HG03432 (cell line): ENCODE measurements at regions not wholly inside any gene's neighbourhood (a gene's known extent, or its start where the extent isn't known, plus 50 kb on each side); places are given as distances from the start of the nearest gene placed in this dataset.
"Not testable (repeated sequence)": the region's sequence is repeated elsewhere in the genome, so short reads cannot be mapped to it uniquely, and the experiment has no call there.

Source experiments
- ATAC-seq: cut with Tn5 transposase; IDR thresholded peaks from one replicate; pipeline ENCODE4 v1.9.1; 2021; ENCODE audit warnings: mild to moderate bottlenecking, moderate library complexity; ENCODE audit not compliant: unreplicated experiment

DNA sequence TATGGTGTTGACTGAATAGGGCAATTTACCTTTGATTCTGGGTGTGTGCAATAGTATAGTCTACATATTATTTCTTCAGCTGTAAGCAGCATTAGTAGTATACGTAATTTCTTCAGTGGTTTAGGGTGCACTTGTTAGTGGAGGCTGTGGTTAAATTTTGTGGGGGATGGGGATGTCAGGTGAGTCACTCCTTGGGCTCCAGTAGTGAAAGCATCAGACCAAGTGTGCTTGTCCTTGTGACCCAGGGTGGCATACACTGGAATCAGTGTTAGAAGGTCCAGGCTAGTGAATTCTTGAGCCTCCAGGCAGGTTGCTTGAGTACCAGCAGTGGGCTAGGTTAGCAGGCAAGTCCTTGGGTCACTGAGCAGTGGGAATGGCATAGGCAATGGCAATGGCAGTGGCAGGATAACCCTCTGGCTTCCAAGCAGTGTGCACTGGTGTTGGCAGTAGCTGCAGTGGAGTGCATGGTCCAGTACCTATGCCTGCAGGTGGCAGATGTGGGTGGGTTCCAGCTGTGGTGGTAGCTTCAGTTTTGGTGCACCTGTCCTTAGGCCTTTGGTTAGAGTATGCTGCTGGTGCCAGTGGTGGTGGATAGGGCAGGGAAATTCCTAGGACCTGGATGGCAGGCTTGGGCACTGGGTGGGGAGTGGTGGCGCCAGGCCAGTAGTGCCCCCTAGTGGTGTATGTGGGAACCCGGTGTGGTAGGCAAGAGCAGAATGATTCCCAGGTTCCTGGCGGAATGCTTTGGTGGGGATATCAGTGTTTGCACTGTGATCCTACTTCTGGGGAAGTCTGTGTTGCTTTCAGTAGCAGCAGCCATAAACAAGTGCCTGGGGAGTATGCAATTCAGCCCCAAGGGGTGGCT lies 531.0 kb downstream of the SMARCA1 start:
- no peak for ATAC-seq

DNA sequence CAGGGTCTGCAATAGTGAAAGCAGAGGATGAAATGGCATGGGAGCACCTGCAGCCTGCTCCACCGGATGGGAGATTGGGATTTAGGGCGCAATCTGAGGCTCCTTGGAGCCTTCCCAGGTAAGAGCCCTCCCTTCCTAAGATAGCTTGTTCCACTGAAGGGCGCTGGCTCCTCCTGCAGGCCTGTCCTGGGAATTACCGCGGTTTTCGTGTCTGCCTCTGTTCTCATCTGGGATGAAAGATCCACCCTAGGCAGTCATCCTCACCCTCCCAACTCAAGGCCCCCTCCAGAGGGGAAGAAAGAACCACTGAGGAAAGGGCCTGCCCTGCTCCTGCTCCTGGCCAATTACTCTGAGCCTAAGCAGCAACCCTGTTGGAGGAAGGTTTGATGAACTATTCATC lies 547.5 kb downstream of the SMARCA1 start:
- ATAC-seq: no peak

DNA sequence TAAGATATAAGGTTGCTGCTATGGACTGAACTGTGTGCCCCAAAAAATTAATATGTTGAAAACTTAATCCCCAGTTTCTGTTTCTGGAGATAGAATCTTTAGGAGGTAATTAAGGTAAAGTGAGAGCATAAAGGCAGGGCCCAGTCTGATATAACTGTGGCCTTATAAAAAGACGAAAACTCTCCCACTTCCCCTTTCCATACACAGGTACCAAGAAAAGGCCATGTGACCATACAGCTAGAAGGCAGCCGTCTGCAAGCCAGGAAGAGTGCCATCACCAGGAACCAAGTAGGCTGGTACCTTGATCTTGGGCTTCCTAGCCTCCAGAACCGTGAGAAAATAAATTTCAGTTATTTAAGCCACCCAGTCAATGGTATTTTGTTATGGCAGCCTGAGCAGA lies 550.3 kb downstream of the SMARCA1 start:
- ATAC-seq: no peak

DNA sequence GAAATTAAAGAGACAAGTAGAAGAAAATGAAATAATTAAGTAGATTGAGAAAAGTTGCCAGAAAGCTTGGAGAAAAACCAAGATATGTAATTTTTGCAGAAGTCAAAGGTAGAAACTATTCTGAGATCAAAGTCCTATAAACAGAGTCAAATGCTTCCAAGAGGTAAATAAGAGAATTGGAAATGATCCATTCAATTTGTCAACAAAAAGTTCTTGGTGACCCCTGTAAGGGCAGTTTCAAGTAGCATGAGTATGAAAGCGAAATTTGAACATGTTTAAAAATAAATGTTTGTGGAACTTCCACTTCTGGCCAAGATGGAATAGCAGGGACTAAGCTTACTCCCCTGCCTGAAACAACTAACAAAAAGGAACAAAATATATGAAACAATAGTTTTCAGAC lies 562.0 kb downstream of the SMARCA1 start:
- ATAC-seq: no peak

DNA sequence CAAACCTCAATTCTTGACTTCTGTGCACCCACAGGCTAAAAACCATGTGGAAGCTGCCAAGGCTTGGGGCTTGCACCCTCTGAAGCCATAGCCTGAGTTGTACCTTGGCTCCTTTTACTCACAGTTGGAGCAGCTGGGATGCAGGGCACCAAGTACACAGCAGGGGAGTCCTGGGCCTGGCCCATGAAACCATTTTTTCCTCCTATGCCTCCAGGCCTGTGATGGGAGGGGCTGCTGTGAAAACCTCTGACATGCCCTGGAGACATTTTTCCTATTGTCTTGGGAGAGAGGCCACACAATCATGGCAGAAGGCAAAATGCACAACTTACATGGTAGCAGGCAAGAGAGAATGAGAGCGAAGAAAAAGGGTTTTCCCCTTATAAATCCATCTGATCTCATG lies 568.6 kb downstream of the SMARCA1 start:
- ATAC-seq: not testable (repeated sequence)

DNA sequence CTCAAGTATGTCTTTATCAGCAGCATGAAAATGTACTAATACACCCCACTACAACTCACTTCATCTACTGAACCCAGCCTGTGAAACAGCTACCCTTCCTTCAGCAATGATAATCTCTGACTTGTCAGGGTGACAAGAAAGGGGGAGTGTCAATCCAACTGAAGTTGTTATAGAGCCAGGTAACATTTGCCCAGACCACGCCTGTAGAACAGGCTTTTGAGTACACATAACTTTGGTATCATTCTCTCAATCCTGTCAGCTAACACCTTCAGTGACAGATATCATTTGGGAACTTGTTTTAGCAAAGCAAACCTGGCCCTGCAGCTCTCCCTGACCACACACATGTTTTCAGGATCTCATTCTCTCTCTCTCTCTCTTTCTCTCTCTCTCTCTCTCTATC lies 592.2 kb downstream of the SMARCA1 start:
- ATAC-seq: no peak

DNA sequence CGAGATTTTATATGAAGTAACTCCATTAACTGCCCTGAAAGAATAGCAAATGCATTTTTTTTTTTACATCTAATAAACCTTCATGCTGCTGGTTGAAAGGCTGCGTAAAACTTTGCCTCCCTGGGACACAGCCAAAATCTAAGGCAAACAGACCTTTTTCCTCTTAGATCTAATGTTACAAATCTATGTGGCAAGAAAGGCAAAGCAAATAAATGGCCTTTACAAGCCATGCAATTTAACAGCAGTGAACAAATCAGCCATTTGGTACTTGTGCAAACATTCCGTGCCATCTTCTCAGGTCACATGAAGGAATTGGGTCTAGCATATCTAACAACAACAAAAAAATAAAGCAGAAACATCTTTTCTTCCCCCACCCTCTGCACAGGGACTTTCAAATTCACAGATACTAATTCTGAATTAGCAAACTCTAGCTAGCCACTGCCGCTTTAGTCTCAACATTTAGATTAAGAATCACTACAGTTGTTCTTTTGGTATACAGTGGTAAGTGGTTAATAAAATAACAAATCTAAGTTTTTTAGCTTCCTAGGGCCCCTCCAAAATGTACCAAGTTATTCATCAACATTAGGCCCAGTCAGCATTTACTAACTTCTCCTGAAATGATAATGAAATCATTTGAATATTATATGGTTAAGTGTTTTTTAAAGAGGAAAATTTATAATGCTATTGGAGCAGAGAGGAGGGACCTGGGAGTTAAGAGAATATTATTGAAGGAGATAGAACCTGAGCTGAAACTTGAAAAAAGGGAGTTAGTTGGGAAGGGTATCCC lies 593.8 kb downstream of the SMARCA1 start:
- no peak for ATAC-seq

DNA sequence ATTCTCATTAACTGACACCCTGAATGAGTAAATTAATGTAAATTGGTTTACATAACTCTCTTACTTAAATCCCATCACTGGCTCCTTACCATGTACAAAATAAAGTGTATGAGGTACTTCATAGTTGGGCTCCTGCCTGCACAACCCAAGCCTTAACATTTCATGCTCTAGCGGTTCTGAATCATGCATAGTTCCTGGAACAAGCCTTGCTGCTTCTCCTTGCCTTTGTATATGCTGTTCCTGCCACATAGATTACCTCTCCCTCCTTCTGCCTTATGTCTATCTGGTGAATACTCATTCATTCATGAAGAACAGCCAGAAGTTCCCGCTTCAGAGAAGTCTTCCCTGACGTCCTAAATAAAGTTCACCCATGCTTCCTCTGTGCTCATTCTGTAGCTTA lies 594.7 kb downstream of the SMARCA1 start:
- ATAC-seq: no peak

DNA sequence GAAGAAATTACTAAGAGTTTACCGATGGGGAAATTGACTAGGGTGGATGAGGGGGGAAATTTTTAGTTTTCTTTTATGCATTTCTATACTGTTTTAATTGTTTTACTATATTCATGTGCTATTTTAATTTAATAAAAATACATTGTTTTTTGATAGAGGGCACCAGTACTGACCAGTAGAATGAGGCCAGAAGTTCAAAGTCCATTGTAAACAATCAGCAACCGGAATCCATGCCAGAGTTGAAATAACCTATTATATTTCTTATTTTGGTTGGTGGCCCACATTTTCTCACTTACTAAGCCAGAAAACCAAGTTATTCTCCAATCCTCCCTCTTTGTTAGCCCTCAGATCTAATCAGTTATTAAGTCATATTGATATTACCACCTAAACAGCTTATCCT lies 595.9 kb downstream of the SMARCA1 start:
- no peak for ATAC-seq

DNA sequence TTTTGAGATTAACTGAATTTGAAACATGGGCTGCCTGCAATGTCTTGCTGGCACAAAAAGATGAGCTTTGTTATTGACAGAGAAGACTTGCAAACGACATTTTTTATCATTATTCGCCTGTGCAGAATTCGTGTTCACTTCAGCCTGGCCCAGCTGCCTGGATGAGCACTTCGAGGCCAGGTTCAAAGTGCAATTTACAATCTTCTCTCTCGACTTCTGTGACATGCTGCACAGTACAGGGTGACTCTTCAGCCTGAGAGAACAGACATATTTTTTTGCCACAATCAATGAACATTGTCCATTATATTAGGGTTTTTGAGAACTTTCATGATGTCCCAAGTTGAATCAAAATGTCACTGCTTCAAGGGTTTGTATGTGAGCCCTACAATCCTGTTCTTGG lies 616.5 kb downstream of the SMARCA1 start:
- ATAC-seq: no peak

DNA sequence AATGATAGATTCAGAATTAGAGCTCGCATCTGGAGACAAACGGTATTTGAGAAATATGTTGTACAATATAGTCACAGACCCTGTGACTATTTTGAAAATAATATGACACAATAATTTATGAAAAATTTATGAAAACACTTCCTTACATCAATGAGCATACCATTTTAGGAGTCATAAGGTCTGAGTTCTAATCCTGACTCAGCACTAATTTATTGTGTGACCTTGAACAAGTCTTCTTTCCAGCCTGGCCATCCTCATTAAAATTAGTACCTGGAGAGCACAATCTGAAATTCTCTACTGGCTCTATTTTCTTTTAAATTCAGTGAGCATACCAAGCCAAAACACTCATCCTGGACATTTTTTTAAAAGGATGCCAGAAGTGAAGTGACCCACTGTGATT lies 622.3 kb downstream of the SMARCA1 start:
- ATAC-seq: no peak

DNA sequence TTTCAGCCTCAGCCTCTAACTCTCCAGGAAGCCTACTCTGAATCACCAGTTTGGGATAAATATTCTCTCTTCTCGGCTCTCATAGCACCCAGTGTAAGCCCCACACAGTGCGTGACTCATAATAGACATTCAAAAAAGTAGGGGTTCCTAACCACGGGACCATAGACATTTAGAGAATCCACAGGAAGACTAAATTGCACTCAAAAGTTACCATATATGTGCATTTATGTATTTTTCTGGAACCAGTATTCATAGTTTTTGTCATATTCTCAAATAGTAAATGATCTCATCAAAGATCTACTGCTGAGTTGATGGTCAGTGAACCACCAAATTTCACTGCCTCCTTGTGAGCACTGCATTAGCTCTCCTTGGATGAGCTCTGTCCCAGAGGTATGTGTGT lies 625.7 kb downstream of the SMARCA1 start:
- no peak for ATAC-seq

DNA sequence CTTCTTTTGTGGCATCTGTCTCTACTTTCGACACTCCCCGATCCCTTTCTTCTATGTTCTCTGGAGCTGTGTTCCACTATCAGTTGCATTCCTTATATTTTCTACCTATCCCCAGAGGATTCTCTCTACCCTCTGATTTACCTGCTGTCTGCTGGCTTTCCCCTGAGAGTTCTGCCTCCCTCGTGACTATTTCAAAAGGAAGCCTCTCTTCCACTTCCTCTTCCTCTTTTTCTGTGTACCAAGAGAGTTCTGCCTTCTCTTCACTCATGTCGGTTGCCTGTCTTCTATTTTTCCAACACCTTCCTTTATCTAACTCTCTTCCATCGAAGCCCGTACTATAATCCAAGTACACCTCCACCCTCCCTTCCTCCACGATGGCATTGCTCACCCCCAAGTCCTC lies 631.7 kb downstream of the SMARCA1 start:
- ATAC-seq: no peak

DNA sequence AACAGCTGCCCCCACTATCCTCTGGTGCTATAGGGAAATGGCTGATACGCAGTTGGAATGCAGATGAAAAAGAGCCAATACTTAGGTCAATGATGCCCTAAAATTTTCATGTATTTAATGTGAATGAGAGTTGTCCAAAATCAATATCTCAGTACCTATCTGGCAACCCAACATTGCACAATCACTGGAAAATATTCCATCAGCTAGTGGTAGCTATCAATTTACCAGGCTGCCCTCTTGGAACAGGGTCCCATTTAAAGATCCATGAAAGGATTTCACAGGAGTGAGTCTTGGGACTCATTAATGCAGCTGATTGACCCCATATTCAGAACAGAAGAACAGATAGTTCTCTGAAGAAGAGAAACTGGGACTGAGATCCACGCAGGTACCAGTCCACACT lies 638.9 kb downstream of the SMARCA1 start:
- no peak for ATAC-seq

DNA sequence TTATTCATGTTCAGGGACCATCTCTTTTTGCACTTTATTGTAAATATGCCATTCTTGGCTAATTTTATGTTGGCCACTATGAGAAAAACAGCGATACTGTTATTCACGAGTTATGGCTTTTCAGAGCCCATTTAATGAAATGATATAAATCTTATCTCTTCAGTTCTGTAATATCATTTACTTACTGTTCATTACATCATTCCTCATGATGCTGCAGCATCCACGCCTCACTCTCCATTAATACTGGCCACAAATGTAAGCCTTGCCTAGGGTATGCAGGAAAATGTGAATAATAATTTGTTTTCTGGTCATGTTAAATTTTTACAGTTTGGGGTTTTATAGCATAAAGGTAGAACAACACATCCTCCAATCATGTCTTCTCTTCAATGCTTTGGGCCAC lies 639.6 kb downstream of the SMARCA1 start:
- no peak for ATAC-seq

DNA sequence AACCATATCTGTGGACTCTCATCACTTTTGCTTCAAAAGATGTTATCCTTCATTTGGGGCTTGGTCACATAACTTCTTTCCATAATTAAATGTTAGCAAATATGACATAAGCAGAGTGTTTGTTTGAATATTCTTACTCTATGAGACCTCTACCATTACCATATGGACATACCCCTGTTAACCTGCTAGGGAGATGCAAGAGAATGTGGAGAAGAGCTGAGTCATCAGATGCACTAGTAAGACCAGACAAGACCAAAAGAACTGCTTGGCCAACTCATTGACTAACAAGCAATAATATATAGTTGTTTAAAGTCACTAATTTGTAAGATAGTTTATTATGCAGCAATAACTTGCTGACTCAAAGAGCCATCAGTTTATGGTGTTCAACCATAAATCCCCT lies 652.9 kb downstream of the SMARCA1 start:
- ATAC-seq: no peak

DNA sequence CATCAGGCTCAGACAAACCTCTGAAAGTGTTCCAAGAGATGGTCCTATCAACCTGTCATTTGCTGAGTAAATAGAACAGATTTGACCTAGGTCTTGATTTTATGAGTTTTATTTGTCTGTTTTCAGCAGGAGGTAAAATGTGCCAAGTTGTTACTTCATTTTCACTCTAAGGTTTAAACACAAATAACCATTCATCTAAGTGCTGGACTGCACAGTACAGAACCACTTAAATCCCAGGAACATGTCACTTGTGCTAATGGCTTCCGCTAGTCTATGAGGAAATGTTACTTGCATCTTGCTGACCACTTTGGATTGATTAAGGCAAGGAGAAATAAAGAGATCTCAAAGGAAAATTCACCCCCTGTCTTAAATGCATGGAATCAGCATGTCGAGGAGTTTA lies 660.7 kb downstream of the SMARCA1 start:
- no peak for ATAC-seq

DNA sequence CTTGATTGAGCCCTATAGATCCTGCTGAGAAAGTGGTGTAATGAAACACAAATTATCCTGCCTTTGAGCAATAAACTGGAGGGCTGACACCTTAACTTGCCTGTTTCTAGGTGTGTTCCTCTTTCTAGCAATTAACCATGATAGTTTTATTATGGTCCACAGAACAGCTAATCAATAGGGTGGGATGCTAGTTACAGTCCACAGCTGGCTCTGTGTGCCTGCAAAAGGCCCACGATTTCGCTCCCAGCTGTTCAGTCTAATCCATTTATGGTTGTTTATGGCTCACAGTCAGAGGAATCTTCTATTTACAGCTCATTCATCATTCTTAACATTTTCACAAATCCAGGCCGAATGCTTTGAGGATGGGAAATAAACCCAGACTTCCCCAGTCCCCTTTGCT lies 674.9 kb downstream of the SMARCA1 start:
- ATAC-seq: no peak

DNA sequence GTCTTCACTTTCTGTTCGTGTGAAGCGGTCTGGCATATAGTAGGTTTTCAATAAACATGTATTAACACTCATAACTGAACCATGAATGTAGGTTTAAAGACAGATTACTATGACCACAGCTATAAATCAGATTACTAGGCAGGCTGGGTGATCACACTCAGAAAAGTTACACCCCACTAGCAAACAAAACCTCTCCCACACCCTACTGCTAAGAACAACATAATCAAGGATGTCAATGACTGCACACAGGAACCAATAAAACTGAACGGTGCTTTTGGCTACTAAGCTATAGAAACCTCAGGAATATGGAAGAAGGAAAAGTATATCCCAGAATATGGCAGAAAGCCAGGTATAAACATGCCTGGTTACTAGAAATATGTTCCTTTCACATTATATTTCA lies 676.9 kb downstream of the SMARCA1 start:
- ATAC-seq: no peak

DNA sequence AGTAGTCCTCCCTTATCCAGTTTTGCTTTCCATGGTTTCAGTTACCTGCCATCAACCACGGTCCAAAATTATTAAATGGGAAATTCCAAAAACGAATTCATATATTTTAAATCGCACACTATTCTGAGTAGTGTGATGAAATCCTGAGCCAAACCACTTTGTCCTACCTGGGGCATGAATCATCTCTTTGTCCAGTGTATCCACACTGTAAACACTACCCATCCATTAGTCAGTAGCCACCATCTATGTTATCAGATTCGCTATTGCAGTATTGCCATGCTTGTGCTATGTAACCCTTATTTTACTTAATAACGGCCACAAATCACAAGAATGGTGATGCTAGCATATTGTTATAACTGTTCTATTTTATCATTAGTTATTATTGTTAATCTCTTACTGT lies 704.6 kb downstream of the SMARCA1 start:
- ATAC-seq: no peak

DNA sequence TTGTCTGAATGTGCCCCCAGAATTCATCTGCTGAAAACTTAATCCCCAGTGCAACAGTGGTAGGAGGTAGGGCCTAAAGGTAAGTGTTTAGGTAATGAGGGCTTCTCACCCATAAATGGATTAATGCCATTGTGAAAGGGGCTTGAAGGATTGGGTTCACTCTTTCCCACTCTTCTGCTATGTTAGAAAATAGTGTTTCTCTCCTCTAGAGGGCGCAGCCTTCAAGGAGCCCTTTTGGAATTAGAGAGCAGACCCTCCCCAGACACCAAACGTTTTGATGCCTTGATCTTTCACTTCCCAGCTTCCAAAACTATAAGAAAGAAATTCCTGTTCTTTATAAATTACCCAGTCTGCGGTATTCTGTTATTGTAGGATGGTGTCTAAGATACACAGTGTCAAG lies 706.4 kb downstream of the SMARCA1 start:
- ATAC-seq: no peak

DNA sequence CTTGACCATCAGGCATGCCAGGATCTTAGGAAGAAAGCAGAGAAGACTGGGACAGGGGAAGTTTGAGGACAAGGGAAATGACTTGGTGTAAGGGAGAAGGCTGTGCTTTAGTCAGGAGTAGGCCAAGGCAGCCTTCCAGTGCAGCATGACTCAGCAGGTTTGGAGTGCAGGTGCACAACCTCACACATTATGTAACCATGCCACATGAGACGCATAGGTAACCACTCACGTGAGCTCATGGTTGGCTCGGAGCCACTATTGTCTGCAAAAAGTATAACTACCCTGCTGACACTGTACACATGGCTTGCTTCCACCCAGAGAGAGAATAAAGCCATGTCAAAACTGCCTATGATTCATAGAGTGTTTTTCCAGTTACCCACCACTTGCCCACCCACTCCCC lies 715.9 kb downstream of the SMARCA1 start:
- no peak for ATAC-seq
